HG02884 (cell line): ENCODE measurements at regions not wholly inside any gene's neighbourhood (a gene's known extent, or its start where the extent isn't known, plus 50 kb on each side); places are given as distances from the start of the nearest gene placed in this dataset.
A peak's percentile ranks its signal among the peaks of the same experiment; 100 is the strongest.

Source experiments
- ATAC-seq: cut with Tn5 transposase; IDR thresholded peaks from one replicate; pipeline ENCODE4 v1.9.1; 2021; ENCODE audit warnings: mild to moderate bottlenecking, moderate library complexity; ENCODE audit not compliant: unreplicated experiment

DNA sequence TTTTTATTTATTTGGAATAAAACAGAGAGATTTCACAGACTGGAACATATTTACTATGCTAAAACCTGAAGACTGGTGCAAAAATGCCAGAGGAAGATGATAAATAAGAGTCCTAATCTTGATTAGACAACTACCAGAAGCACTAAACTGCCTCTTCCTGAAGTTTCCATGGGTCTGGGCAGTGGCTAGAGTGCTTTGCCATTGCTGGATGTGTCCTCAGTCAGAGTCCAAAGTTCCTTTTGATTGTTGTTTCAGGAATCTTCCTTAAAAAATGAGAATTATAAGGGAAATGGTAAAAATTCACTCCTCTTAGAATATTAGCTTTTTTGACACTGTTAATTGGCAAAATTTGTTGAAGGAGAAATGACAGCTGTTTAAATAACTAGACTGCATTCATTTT is 86.3 kb upstream of the AHR start:
- ATAC-seq, result no peak

DNA sequence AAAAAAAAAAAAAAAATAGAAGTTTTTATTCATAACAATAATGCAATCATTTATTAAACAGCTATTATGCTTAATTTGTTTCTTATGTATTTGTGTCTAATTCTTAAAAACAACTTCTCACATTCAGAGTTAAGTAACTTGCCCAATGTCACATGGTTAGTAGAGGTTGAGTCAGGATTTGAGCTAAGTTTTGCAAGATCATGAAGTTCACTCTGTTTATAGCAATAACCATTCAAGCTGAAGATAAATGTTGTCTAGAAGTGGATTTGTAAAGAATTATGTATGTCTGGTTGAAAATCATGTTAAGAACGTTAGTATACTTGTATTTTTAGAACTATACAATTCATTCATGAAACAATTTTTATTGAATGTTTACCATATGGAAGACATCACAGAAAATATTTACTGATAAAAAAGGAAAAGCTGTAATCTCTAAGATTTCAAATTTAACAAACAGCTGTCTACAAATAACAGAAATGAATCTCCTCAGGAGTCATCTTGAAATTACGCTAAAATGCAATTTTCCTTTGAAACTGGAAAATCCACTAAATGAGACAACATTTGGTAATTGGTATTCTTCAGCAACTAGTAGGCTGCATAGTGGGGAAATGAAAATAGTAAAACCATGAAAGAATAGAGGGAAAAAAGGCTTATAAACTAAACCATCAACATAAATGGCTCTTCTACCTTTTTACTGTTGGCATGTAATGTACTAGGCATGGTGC is 70.5 kb upstream of the AHR start:
- ATAC-seq, result no peak

DNA sequence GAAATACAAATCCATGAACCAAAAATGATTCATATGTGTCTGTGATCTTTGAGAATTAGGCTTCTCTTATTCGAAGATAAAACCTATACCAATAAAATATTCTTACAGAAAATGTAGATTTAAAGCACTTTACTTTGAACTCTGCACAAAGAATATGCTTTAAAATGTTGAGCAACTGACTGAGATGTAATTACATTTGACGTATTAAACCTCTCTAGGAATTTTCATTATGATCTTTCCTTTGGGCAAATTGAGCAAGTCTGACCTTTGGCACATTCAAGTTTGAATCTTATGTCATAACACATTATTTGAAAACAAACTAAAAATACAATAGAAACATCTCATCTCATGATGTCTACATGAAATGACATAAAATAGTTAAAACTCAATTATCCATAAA is 69.2 kb upstream of the AHR start:
- no peak for ATAC-seq

DNA sequence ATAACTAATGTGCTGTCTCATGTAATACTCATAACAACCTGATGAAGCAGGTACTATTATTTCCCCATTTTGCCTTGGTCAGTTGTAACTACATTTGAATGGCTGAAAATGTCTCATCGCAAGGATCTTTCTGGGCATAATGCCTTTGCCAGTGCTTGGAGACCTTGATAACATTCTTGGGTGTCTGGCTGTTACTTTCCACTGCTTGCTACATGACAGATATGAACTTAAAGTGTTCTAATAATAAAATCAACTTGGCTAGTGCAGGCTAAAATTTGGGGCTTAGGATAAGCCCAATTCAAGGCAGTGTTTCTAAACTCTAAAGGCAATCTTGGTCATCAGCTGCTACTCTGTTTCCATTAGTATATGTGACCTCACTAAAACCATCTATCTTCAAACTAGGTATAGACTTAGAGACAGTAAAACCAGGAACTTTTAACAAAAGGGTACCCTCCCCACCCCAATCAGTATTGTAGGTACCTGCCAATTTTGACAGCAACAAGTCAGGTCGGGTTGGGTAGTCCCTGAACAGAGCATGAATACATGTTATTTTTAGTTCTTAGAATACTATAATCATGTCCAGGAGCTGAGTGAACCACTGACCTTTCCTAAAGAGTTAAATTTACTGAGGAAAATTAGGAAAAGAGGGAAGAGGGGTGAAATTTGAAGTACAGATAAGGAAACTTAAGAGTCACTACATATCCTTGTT is 68.2 kb upstream of the AHR start:
- ATAC-seq, result no peak

DNA sequence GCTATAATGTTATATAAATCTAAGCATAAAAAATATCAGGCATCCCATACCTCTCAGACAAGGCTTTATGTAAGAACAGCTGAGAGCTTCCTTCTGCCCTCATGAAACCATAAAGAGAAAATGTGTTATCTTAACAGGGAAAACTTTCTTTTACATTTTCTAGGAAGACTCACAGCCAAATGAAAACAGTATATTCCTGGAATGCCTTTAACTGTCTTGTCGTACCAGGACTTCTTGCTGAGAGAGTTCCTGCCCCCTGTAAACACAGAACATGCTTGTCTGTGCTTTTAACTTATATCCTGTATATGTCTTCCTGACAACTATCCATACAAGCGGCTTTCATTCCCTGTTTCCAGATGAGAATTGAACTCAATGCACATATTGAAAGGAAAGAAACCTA is 64.8 kb upstream of the AHR start:
- ATAC-seq, result no peak

DNA sequence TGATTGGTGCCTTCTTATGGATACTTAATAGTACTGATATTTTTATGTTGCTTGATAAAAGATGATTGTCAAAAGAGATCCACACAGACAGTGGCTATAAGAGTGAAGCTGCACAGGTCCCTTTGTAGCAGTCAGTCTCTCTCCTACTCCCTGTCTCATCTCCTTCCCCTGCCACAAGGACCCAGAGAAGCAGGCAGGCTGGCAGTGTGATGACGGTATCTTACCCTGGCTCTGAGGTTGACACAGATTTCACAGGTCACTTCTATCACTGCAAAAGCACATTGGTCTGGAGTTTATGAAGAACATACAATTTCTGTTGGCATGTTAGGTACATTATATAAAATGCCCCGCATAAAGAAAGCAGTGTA is 64.4 kb upstream of the AHR start:
- peak; percentile 40 for ATAC-seq

DNA sequence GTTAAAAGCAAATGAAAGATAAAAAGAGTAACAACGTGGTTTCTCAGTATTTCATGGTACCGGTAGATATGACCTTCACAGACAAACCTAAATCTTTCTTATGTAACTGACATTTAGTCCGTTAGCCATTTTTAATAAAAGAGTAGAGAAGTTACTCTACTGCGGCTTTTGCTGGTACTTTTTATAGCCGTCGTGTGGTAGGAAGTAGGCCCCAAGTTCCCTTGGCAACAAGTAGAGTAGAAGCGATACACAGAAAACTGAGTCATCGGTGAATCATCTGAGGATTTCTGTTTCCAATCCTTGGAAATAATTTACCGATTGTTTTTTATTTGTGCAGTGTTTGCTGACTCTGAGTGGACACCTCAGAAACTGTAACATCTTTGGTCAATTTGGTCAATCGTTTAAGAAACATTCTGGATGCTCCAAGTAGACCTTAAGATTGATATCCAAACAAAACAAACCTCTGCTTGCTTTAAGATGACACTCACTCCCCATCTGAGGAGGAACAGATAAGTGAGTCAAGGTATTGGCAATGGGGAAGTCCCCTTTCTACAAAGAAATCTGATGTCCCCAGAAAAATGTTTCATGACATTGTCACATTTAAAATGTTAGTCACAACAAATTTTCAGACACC is 63.9 kb upstream of the AHR start:
- ATAC-seq, result peak; percentile 97

DNA sequence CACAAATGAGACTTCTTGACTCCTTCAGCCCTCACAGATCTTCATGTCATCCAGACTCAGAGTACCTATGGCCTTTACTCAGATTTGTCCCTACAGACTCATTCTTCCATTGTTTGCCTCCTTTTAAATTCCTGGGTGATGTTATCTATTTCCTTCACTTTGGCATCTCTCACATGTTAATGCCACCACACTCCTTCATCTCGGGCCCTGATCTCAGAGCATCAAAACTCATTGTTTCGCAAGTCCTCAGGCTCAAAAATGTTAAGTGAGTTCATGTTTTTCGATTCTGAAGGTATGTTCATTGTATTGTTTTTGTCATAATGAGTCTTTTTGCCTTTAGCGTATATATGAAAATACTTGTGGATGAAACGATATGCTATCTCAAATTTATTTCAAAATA is 62.3 kb upstream of the AHR start:
- ATAC-seq, result no peak

DNA sequence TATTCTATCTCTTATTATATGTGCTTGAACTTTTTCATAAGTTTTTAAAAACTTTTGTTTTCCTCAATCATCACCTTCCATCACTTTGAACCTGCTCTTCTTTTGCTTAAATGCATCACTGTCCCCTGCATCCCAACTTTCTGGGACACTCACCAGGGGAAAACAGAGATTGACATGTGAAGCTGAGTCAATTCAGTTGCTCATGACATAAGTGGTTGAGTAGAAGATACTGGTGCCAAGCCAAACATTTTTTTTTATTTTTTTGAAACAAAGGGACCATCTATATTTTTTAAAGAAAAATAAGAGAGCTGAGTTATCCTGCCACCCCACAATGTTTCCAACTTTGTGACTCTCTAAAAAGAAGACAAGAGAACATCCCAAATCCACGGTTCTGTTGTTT is 61.8 kb upstream of the AHR start:
- no peak for ATAC-seq

DNA sequence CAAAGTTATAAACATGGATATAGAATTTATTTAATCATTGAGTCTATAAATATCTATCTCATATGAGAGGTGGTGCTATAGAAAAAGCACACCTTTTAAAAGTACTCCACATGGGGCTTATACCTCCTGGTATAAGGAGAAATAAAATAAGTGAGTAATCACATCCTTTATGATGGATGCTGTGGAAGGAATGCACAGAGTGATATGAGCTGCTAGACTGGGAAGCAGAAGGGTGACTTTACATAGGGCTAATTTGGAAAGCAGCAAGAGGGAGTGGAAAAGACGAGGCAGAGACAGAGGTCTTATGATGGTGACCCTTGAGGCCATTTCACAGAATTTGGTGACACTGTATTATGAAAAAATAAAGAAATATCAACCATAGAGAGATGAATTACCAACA is 59.4 kb upstream of the AHR start:
- ATAC-seq, result no peak

DNA sequence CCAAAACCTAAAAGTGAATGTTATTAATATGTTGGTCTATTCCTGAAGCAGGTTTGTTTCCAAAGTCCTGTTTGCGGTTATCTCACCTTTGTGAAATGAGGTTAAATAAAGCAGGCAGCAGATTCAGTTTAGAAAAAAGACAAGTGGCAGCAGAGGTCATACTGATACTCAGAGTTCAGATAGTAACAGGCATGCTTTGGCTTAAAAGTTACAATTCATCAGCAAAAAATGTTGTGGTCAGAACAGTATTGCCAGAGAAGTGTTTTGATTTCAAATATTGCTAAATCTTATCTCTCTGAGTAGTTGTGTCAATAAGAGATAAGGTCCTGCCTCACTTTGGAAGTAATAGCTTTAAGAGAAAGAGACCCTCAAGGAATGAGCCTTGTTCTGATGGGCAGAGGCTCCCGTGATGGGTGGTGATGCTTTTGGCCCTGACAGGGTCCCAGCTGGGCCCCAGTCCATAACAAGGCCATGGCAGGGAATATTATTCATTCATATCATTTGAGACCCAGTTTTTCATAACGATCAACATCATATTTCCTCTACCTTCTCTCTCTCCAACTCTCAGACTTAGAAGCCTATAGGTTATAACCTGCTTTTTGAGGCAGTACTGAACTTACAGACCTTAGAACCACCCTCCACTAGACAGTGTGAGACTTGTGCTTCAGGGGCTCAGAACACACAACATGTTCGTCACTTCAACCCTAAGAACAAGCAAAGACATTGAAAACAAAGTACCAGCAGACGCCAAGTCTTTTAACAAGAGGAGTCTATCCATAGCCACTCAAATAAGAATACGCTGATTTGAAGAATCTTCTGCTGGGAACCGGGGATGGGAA is 58.5 kb upstream of the AHR start:
- ATAC-seq, result no peak

DNA sequence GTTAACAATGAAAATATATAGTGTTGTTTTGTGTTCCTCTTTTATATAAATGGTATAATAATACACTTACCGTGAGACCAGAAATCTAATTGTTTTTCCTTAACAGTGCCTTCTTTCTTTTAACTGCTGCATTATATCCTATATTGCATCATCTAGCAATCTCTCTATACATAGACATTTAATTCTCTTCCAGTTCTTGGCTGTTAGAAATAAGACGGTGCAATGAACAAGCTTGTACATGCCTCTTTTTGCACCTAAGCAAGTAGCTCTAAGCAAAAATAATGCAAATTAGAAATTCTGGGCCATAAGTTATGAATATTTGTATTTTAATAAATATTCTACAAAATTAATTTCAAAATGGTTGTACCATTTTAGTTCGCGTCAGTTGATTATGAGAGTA is 55.9 kb upstream of the AHR start:
- no peak for ATAC-seq

DNA sequence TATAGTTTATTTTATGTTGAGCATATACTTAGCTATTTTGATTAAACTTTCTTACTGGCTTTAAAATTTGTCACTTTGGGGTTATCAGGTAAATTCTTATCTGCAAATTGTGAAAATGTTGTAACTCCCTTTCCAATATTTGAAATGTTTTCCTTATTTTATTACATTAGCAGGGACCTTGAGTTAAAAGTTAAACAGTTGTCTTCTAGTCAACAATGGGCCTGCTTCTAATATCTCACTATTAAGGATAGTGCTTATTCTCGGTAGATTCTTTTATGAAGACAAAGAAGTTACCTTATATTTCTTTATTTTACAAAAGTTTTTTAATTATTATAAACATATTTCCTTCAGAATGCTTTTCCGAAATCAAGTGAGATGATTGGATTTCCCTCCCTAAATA is 53.7 kb upstream of the AHR start:
- ATAC-seq, result no peak

DNA sequence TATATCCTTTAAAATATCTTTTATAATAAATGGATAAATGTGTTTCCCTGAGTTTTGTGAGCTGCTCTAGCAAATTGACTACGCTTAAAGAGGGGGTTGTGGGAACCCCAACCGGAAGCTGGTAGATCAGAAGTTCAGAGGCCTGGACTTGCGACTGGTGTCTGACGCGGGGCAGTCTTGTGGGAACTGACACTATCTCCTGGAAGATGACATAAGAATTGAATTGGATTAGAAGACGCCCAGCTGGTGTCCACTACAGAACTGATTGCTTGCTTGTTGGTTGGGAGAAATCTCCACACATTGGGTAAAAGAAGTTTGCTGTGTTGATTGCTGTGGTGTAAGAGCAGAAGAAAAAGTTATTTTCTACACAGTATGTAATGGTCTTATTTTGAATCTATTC is 51.1 kb upstream of the AHR start:
- ATAC-seq, result no peak

DNA sequence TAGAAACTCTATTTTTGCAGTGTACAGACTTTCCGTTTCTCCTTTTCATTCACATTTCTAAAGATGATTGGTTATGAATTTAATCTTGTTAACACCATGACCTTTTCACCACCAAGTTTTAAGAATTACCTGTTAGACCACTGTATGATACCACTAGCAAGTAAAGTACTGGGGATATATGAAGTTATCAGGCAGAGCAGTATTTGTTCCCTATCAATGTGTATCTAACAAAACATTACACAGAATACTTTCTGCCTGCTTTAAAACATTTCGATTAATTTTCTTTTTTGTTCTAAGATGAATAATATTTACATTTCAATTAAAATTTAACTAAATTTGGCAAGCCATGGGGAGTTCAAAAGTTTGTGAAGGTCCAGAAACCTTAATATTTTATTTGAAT is 49.9 kb upstream of the AHR start:
- ATAC-seq, result no peak
